ENCODE measurements at regions not wholly inside any gene's neighbourhood (a gene's known extent, or its start where the extent isn't known, plus 50 kb on each side); places are given as distances from the start of the nearest gene placed in this dataset.

DNA sequence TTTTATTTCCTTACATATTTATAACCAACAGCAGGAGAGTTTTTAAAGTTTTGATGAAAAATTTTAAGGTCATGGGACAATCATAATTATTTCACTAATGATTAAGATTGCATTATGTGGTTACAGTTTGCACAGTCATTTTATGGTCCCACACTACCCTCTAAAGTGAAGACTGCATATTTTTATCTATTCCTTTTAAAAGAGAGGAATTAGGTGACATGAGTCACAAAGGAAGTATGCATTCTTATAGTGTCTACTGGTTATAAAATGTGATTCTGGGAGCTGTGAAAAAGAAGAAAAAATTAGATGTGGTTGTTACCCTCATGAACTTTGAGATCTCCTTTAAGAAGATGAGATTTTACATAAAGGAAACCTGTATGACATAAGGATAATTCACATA, 87.9 kb upstream of the GRIA1 start:
- no peak for DNase-seq

DNA sequence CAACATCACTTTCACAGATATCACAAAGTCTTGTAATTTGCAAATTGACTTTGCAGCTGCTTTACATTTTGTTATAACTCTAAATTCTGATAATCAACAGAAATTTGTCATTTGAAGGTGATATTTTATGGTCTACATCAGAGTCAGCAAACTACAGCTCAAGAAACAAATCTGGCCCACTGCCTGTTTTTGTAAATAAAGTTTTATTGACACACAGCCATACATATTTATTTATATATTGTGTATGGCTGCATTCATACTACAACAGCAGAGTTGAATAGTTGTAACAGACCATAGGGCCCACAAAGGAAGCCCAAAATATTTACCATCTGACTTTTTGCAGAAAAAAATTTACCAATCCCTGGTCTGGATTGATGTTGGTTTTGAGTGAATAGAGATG, 87.0 kb upstream of the GRIA1 start:
- no peak for DNase-seq

DNA sequence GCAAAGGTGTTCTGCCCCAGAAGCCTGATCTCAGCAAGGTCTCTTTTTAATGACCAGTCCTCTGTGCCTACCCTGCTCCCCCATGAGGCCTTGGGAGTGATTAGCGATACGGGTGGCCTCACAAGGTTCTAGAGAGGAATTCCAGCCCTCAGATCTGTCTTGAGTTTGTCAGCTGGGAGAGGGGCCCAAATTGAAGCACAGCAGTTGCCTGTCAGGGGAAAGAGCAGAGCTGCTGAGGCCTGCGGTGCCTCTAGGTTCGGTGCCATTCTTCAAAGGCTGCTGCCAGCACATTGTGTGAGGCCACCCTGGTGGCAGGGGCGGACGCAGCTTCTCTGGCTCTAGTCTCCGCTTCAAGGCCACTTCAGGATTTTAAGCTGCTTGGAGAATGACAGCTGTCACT, 85.7 kb upstream of the GRIA1 start:
- no peak for DNase-seq

DNA sequence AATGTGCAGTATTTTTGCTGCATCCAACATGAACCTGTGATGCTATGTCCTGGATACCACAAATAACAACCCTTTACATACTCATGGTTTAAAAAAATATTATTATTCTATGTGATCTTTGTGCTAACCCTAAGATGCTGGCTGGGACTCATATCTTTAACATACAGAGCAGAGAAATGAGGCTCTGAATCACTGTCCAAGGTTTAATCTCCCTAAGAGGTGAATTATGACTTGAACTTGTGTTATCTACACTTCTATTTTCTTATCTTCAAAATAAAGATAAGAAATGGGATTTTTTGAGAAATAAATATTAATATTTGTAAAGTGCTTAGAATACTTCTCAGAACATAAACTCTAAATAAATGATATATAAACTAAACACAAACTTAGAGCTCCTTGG, 68.8 kb upstream of the GRIA1 start:
- DNase-seq, result no peak

DNA sequence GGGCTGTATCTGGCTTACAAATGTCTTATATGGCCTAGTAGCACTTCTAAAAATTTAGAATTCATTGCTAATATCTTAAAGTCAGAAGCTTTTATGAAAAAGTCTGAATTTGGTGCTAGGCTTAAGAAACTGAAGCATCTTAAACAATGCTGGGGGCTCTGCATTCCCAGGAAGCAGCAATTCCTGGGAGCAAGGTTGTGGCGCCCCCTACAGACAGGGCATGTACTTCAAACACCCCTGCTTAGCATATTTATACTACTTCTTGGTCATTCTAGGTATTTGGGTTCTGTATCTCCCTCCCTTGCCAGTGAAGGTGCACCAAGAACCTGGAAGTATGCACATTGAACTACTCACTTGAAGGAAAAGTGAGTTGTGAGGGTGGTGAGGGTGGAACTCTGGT, 64.6 kb upstream of the GRIA1 start:
- DNase-seq, result no peak

DNA sequence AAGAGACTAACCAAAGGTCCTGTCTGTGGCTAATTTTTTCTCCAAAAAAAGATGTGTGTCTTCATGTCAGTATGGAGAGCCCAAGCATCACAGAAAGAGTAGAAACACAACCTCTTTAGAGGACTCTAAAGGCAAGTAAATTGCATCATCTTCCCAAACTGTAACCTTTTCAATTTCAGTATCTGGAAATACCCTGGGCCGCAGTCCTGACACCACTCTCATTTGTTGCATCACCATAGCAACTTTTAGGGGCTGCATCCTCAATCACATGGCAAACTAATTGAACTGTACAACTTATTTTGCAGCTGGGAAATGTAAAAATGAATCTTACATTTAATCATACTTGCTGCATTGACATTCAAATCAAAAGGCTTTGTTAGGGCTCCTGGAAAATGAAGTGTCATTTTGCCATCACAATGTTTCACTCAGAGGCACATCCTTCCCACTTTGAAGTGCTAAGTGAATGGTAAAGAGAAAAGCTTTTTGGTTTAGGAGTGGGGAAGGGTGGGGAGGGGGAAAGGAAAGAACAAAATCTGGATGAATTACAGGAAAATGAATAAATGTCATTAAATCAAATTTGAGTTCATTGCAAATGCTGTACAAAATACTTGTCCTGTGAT, 60.6 kb upstream of the GRIA1 start:
- DNase-seq, result no peak

DNA sequence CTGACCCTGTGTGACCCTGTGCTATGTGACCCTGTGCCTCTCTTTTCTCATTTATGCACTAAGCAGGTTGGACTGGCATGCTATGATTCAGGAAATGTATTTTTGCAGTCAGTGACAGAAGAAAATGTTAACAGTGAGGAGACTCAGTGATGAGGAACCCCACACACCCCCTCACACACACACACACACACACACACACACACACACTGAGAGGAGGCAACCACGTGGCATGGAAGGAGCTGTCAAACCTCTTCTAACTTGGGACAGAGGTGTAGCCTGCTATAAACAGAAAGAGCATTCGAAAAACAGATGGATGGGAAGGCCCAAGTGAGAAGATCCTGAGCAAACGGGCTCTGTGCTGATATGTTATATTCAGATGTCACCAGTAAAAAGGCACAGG, 57.9 kb upstream of the GRIA1 start:
- DNase-seq, result no peak

DNA sequence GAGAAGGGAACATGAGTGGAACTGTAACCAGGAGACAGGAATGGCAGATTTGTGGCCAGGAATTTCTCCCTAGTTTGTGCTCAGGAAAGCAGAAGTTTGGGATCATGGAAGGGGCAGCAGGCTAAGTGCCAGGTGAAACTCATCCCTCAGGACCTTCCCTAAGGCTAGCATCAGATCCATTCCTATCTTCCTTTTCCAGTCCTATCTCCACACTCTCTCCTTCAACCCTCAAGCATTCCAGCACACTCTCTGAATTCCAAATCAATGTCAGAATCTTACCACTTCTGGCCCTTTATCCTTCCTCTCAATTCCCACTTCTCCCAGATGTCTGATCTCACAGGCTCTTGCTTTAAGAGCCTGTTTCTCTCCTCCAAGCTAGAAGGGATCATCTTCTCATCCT, 53.2 kb upstream of the GRIA1 start:
- DNase-seq, result no peak

DNA sequence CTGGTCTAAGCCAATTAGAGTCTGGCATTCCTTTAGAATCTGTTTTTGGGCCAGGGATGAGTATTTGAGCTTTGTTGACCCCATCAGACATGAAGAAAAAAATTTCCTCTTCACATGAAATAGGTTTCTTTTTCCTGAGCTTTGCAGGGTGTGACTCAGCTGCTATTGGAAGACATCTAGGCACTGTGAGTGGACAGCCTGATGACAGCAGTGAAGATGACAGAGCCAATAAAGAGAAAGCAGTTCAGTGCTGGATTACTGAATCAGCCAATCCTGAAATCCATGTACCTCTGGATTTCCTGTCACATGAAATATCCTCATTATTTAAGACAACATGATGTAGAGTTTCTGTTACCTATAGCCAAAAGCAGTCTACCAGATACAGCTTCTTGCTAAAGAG, 51.3 kb upstream of the GRIA1 start:
- DNase-seq, result no peak
